GM10248 (cell line): ENCODE measurements at regions not wholly inside any gene's neighbourhood (a gene's known extent, or its start where the extent isn't known, plus 50 kb on each side); places are given as distances from the start of the nearest gene placed in this dataset.

Source experiments
- CTCF ChIA-PET: fragments of 300-600 bp; sonication (Branson Sonifier 250); formaldehyde crosslinking; extraction: SDS; loops from one replicate; lab custom pipeline; 2021; ENCODE audit warnings: antibody characterized with exemption; lab: Yijun Ruan, JAX
- POLR2A ChIA-PET: fragments of 350-650 bp; sonication (Branson Sonifier 250); formaldehyde crosslinking; extraction: SDS; loops from one replicate; lab custom pipeline; 2020; ENCODE audit warnings: antibody characterized with exemption; lab: Yijun Ruan, JAX
- DNase-seq: peaks from one replicate; pipeline ENCODE4 v3.0.0; 2012; ENCODE audit errors: extremely low spot score
- TF ChIP-seq, protein P1 (sequence below): IDR thresholded peaks from 2 replicates; pipeline ENCODE4 v1.5.1; 2012; ENCODE audit warnings: mild to moderate bottlenecking, low read depth; ENCODE audit errors: extremely low read depth, missing control alignments, control extremely low read depth

DNA sequence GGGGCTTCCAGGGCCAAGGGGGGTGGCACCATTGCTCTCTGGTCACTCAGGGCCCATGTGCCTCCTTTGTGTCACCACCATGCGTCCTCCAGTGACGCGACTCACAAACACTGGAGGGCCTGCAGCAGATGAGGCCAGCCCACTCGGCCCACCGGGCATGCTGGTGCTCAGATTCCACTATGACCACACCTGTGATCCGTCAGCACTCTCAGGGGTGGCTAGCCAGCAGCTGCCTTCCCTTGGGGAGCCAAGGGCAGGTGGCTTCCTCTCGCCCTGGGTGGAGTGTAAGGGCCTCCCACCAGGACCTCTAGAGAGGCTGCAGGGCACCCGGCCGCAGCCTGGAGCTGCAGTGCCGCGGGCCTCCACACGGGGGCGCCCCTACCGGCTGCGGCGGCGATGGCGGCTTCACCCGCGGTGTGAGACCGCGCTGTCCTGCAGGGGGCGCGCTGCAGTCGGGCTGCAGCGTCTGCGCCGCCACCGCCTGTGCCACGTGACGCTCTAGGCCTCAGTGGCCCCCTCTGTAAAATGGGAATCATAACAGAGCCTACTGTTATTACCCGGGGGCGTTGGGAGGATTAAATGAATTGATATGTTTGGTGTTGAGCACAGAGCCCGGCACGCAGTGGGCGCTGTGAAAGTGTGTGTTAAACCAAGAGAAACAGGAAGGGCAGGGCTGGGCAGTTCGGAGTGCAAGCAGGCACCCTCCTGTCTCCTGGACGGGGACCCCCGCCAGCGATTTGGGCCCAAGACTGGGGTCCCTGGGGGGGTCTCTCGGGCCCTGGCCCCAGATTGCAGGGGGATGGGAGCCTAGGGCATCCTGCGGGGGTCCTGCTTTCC is 192.4 kb upstream of the GSE1 start:
- POLR2A ChIA-PET: no interaction called here
- CTCF ChIA-PET: interaction anchor here (0.6 to 8.8 kb wide), 68 partner anchors 8 to 408 kb away, joined by 3 to 71 read pairs (median 4); partner anchors contain the start of gene GSE1
- peak; percentile 91 for DNase-seq
- TF ChIP-seq, protein P1, sequence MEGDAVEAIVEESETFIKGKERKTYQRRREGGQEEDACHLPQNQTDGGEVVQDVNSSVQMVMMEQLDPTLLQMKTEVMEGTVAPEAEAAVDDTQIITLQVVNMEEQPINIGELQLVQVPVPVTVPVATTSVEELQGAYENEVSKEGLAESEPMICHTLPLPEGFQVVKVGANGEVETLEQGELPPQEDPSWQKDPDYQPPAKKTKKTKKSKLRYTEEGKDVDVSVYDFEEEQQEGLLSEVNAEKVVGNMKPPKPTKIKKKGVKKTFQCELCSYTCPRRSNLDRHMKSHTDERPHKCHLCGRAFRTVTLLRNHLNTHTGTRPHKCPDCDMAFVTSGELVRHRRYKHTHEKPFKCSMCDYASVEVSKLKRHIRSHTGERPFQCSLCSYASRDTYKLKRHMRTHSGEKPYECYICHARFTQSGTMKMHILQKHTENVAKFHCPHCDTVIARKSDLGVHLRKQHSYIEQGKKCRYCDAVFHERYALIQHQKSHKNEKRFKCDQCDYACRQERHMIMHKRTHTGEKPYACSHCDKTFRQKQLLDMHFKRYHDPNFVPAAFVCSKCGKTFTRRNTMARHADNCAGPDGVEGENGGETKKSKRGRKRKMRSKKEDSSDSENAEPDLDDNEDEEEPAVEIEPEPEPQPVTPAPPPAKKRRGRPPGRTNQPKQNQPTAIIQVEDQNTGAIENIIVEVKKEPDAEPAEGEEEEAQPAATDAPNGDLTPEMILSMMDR: peak; percentile 100

DNA sequence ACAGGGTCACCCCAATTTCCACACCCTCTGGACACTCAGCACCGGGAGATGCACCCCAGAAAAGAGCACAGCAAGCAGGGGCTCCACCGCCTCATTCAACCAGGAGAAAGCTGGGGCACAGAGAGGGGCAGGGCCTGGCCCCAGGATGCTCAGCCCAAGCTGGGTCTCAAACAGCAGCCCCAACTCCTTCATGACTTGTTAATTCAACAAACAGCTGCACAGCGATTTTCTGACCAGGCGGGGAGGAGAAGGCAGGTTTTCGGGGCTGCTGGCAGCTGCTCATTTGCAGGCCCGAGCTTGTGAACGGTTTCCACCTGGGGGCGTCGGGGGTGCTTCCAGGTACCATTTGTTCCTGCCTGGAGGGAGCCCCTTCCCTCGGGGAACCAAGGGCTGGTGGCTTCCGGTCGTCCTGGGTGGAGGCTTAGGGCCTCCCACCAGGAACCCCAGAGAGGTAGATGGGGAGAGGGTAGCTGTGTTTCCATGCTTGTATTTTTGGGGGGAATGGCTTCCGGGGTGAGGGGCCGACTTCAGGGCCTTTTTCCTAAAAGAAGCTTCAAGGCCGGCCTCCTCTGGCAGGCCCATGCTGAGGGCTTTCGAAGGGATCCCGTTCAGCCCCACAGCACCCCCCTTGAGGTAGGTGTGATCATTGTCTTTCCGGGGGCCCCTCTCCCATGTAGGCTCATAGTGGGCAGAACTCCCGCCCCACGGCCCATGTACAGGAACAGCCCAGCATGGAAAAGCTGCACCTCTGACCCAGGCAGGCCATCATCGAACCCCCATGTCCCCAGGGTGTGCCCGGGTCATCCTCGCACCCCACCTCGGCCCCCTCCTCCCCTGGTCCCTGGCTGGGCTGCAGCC is 191.6 kb upstream of the GSE1 start:
- TF ChIP-seq, protein P1: no peak
- DNase-seq: no peak
- ChIA-PET POLR2A (no interaction called here), CTCF (interaction anchor here (0.7 to 8.8 kb wide), 40 partner anchors 9 to 409 kb away, joined by 3 to 71 read pairs (median 4); partner anchors contain the start of gene GSE1)

DNA sequence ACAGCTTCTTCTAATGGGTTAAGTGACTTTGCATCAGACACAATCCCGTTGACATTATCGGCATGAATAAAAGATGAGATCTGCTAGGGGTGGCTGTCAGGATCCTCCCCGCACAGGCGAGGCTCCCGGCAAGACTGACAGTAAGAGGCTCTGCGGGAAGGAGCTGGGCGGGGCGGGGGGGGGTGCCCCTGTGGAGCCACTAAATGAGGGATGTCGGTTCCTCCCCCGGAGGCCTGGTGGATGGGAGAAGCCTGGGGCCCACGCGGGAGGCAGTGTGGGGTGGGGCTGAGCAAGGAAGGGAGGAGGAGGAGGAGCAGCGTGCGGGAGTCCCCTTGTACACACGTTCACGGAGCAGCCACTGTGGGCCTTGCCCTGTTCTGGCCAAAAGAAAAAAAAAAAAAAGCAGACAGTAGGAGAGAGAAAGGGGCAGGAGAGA is 190.9 kb upstream of the GSE1 start:
- ChIA-PET POLR2A (no interaction called here), CTCF (interaction anchor here (0.8 to 8.8 kb wide), 20 partner anchors 9 to 307 kb away, joined by 3 to 71 read pairs (median 5); partner anchors contain the start of gene GSE1)
- TF ChIP-seq, protein P1: no peak
- DNase-seq: no peak

- no peak for DNase-seq
- ChIA-PET POLR2A (no interaction called here), CTCF (interaction anchor here (1.0 to 8.8 kb wide), 10 partner anchors 9 to 308 kb away, joined by 3 to 71 read pairs (median 4); no protein-coding TSS in a partner anchor)
- TF ChIP-seq, protein P1: no peak
Observed at GRCh38 chr16:85422632-85423550, 190.2 kb upstream of the GSE1 start.

DNA sequence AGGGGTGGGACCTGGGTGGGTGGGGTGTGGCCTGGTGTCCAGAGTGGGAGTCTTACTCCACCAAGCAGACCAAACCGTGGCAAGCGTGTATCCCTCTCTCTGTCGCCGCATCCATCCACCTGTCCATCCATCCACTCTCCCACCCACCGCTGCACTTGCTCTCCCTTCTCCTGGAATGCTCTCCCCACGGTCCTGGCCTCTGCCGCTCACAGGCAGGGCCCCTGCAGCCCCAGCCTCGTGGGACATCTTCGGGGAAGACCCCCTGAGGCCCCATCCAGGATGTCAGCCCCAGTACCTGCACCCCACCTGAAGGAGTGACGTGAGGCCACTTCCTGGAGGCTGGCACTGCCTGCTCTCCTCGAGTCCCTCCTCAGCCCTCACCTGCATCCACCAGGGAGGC is 189.5 kb upstream of the GSE1 start:
- no peak for DNase-seq
- CTCF ChIA-PET: interaction anchor here (1.2 to 8.8 kb wide), 3 partner anchors 30 to 309 kb away, joined by 3 to 71 read pairs (median 14); no protein-coding TSS in a partner anchor
- POLR2A ChIA-PET: no interaction called here
- TF ChIP-seq, protein P1: no peak
